Neural progenitor cell (in vitro differentiated cells): ENCODE measurements at regions not wholly inside any gene's neighbourhood (a gene's known extent, or its start where the extent isn't known, plus 50 kb on each side); places are given as distances from the start of the nearest gene placed in this dataset.

ENCODE experiments used
- DNase-seq: peaks from one replicate; pipeline ENCODE4 v3.0.0-alpha.2; 2016; ENCODE audit warnings: low spot score
- H2AFZ ChIP-seq: fragments of 200-600 bp; sonication (generic); replicated peaks from 2 replicates; pipeline ENCODE4 v1.6.1; 2016; ENCODE audit warnings: antibody characterized with exemption
- H3F3A ChIP-seq: fragments of 200-600 bp; sonication (generic); 2 replicates; pipeline ENCODE4 v1.6.1; 2016; ENCODE audit warnings: antibody characterized with exemption, low read depth
- H3K27ac ChIP-seq: fragments of 200-600 bp; sonication (generic); 2 replicates; pipeline ENCODE4 v1.5.1; 2016; ENCODE audit warnings: mild to moderate bottlenecking
- H3K27me3 ChIP-seq: fragments of 200-600 bp; sonication (generic); 2 replicates; pipeline ENCODE4 v1.6.1; 2016; ENCODE audit warnings: mild to moderate bottlenecking, moderate library complexity
- H3K36me3 ChIP-seq: fragments of 200-600 bp; sonication (generic); 2 replicates; pipeline ENCODE4 v1.5.1; 2016
- H3K4me1 ChIP-seq: fragments of 200-600 bp; sonication (generic); 2 replicates; pipeline ENCODE4 v1.6.1; 2016; ENCODE audit warnings: mixed run types
- H3K4me2 ChIP-seq: fragments of 200-600 bp; sonication (generic); 2 replicates; pipeline ENCODE4 v1.6.1; 2016
- H3K4me3 ChIP-seq: fragments of 200-600 bp; sonication (generic); 2 replicates; pipeline ENCODE4 v1.5.1; 2016
- H3K79me2 ChIP-seq: fragments of 200-600 bp; sonication (generic); 2 replicates; pipeline ENCODE4 v1.6.1; 2016; ENCODE audit warnings: low read depth
- H3K9ac ChIP-seq: fragments of 200-600 bp; sonication (generic); 2 replicates; pipeline ENCODE4 v1.6.1; 2016
- H3K9me3 ChIP-seq: fragments of 200-600 bp; sonication (generic); 2 replicates; pipeline ENCODE4 v1.5.1; 2016; ENCODE audit warnings: low read depth
- H4K20me1 ChIP-seq: fragments of 200-600 bp; sonication (generic); 2 replicates; pipeline ENCODE4 v1.6.1; 2016; ENCODE audit warnings: low read depth
- H3K27ac Mint-ChIP-seq: 3 replicates; pipeline ENCODE4 v1.8.0; 2021; ENCODE audit warnings: mixed read lengths
- H3K27me3 Mint-ChIP-seq: 2 replicates; pipeline ENCODE4 v1.8.0; 2022; ENCODE audit warnings: low read depth, mild to moderate bottlenecking, inconsistent platforms, moderate library complexity, mixed read lengths; ENCODE audit not compliant: insufficient read depth
- H3K36me3 Mint-ChIP-seq: 3 replicates; pipeline ENCODE4 v1.8.0; 2021; ENCODE audit warnings: mixed read lengths
- H3K4me1 Mint-ChIP-seq: 3 replicates; pipeline ENCODE4 v1.8.0; 2021; ENCODE audit warnings: mixed read lengths
- H3K4me3 Mint-ChIP-seq: 3 replicates; pipeline ENCODE4 v1.8.0; 2021; ENCODE audit warnings: mild to moderate bottlenecking, moderate library complexity, mixed read lengths
- H3K9me3 Mint-ChIP-seq: 3 replicates; pipeline ENCODE4 v1.8.0; 2020; ENCODE audit warnings: mixed read lengths
- CTCF ChIP-seq: fragments of 200-600 bp; sonication (generic); IDR thresholded peaks from 2 replicates; pipeline ENCODE4 v1.5.1; 2017; ENCODE audit warnings: antibody characterized with exemption, mild to moderate bottlenecking
- EZH2 ChIP-seq: fragments of 200-600 bp; sonication (generic); IDR thresholded peaks from 2 replicates; pipeline ENCODE4 v1.6.1; 2017; ENCODE audit warnings: antibody characterized with exemption, mild to moderate bottlenecking, moderate library complexity
- EZH2phosphoT487 ChIP-seq: fragments of 200-600 bp; sonication (generic); IDR thresholded peaks from 2 replicates; pipeline ENCODE4 v1.6.1; 2017; ENCODE audit warnings: antibody characterized with exemption

DNA sequence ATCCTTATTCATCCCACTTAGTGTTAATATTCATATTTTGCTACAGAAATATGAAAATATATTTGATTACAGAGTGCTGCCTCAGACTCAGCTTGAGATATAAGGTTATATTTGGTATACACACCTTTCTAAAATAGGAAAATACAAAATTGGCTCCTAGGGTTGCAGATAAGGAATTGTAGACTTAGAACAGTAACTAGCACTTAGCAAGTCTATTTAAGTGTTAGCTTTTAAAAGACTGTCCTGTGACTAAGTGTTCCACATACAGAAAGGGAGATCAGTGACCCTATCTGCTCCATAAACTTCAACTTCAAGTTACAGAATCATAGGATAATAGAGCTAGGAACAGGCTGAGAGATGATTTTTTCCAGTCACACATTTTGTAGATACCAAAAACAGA is 607.0 kb downstream of the ZNF608 start:
- TF ChIP-seq EZH2phosphoT487 (no peak), EZH2 (no peak), CTCF (no peak)
- Histone ChIP-seq H2AFZ (no peak overlapping the region), H3K4me2 (no peak overlapping the region), H3K36me3 (no peaks in the 10 kb centered on the region), H4K20me1 (no peaks in the 10 kb centered on the region), H3F3A (no peaks in the 10 kb centered on the region), H3K9me3 (no peaks in the 10 kb centered on the region), H3K27me3 (no peaks in the 10 kb centered on the region), H3K9ac (no peak overlapping the region), H3K4me1 (no peaks in the 10 kb centered on the region), H3K27ac (no peak overlapping the region), H3K79me2 (no peaks in the 10 kb centered on the region), H3K4me3 (no peak overlapping the region)
- H3K4me1 Mint-ChIP-seq, result no peaks in the 10 kb centered on the region
- H3K4me3 Mint-ChIP-seq, result no peak overlapping the region
- H3K27me3 Mint-ChIP-seq, result no peaks in the 10 kb centered on the region
- DNase-seq, result no peak
- no peak overlapping the region for H3K27ac Mint-ChIP-seq
- H3K9me3 Mint-ChIP-seq, result peaks cover 20% of the 10 kb centered on the region
- peaks cover 2% of the 10 kb centered on the region for H3K36me3 Mint-ChIP-seq

- no peaks in the 10 kb centered on the region for H3K79me2 ChIP-seq
- H4K20me1 ChIP-seq, result no peaks in the 10 kb centered on the region
- H3K9ac ChIP-seq, result no peak overlapping the region
- H3K27me3 Mint-ChIP-seq, result no peaks in the 10 kb centered on the region
- H2AFZ ChIP-seq, result no peak overlapping the region
- H3K4me1 Mint-ChIP-seq, result no peaks in the 10 kb centered on the region
- H3K4me1 ChIP-seq, result peaks cover 2% of the 10 kb centered on the region
- no peaks in the 10 kb centered on the region for H3K27me3 ChIP-seq
- no peaks in the 10 kb centered on the region for H3K9me3 ChIP-seq
- no peaks in the 10 kb centered on the region for H3K36me3 Mint-ChIP-seq
- no peak overlapping the region for H3K4me2 ChIP-seq
- no peak overlapping the region for H3K4me3 ChIP-seq
- H3F3A ChIP-seq, result no peaks in the 10 kb centered on the region
- H3K4me3 Mint-ChIP-seq, result no peak overlapping the region
- TF ChIP-seq CTCF (no peak), EZH2 (no peak), EZH2phosphoT487 (no peak)
- H3K9me3 Mint-ChIP-seq, result peaks cover 8% of the 10 kb centered on the region
- H3K27ac ChIP-seq, result no peak overlapping the region
- DNase-seq, result no peak
- H3K27ac Mint-ChIP-seq, result no peak overlapping the region
- no peaks in the 10 kb centered on the region for H3K36me3 ChIP-seq
Observed at GRCh38 chr5:124136609-124137008, 609.8 kb downstream of the ZNF608 start.

- peaks cover under 1% of the 10 kb centered on the region for H3K4me1 Mint-ChIP-seq
- no peak overlapping the region for H3K4me2 ChIP-seq
- no peak overlapping the region for H3K27ac Mint-ChIP-seq
Observed at GRCh38 chr5:124134941-124135340, 611.5 kb downstream of the ZNF608 start.

DNA sequence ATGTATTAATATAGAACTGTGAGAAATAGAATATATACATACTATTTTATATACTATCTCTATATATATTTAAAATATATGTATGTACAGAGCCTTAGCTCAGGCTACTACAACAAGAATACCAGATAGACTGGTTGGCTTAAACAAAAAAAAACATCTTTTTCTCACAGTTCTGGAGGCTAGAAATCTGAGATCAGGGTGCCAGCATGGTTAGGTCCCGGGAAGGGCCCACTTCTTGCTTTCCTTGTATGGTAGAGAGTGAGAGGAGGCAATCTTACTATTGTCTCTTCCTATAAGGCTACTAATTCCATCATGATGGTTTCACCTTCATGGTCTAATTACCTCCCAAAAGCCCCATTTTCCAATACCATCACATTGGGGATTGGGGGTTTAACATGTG is 613.0 kb downstream of the ZNF608 start:
- Histone ChIP-seq H3K27ac (no peak overlapping the region), H2AFZ (no peak overlapping the region), H3F3A (no peaks in the 10 kb centered on the region), H3K79me2 (no peaks in the 10 kb centered on the region), H3K36me3 (no peaks in the 10 kb centered on the region), H3K9ac (no peak overlapping the region), H3K9me3 (no peaks in the 10 kb centered on the region), H3K27me3 (no peaks in the 10 kb centered on the region), H3K4me3 (no peak overlapping the region), H4K20me1 (no peaks in the 10 kb centered on the region), H3K4me1 (peaks cover 7% of the 10 kb centered on the region), H3K4me2 (no peak overlapping the region)
- H3K9me3 Mint-ChIP-seq, result no peaks in the 10 kb centered on the region
- H3K27ac Mint-ChIP-seq, result no peak overlapping the region
- H3K36me3 Mint-ChIP-seq, result no peaks in the 10 kb centered on the region
- TF ChIP-seq EZH2 (no peak), EZH2phosphoT487 (no peak), CTCF (no peak)
- DNase-seq, result no peak
- no peak overlapping the region for H3K4me3 Mint-ChIP-seq
- peaks cover 3% of the 10 kb centered on the region for H3K27me3 Mint-ChIP-seq
- peaks cover 12% of the 10 kb centered on the region for H3K4me1 Mint-ChIP-seq

More at GRCh38 chr5:124134941-124135340, 611.5 kb downstream of the ZNF608 start:
- Histone ChIP-seq H3F3A (no peaks in the 10 kb centered on the region), H3K27me3 (no peaks in the 10 kb centered on the region), H3K9me3 (no peaks in the 10 kb centered on the region), H3K36me3 (no peaks in the 10 kb centered on the region), H2AFZ (no peak overlapping the region), H4K20me1 (no peaks in the 10 kb centered on the region), H3K9ac (no peak overlapping the region), H3K79me2 (no peaks in the 10 kb centered on the region), H3K27ac (no peak overlapping the region), H3K4me3 (no peak overlapping the region), H3K4me1 (peaks cover 7% of the 10 kb centered on the region)
- Mint-ChIP-seq H3K27me3 (no peaks in the 10 kb centered on the region), H3K4me3 (no peak overlapping the region), H3K36me3 (no peaks in the 10 kb centered on the region), H3K9me3 (peaks cover 1% of the 10 kb centered on the region)
- no peak for DNase-seq
- TF ChIP-seq EZH2phosphoT487, result no peak
- no peak for TF ChIP-seq EZH2
